Heart left ventricle (tissue), 16 donors: ENCODE measurements at regions not wholly inside any gene's neighbourhood (a gene's known extent, or its start where the extent isn't known, plus 50 kb on each side); places are given as distances from the start of the nearest gene placed in this dataset.

Source experiments
- ATAC-seq, 4 donors: fragments of 200-7000 bp; cut with Tn5 transposase; one replicate each; pipeline ENCODE4 v1.9.1; 2020 to 2022; ENCODE audit warnings: moderate library complexity in 4 of 4, mild to moderate bottlenecking in 3 of 4, moderate number of reproducible peaks in 1 of 4
- DNase-seq, 5 donors: peaks; one replicate each; pipeline ENCODE4 v3.0.0-alpha.2; 2020
- H3K27ac ChIP-seq, 12 donors: fragments of 200-600 bp; sonication (generic) in 4 of 12; one replicate each; pipeline versions ENCODE4 v1.5.0 to v1.8.0; 2016 to 2022; ENCODE audit warnings: mild to moderate bottlenecking in 2 of 12
- H3K27me3 ChIP-seq, 9 donors: fragments of 200-600 bp; sonication (generic) in 2 of 9; one replicate each; pipeline versions ENCODE4 v1.5.1 to v1.8.0; 2016 to 2022; ENCODE audit warnings: mild to moderate bottlenecking in 3 of 9
- H3K36me3 ChIP-seq, 9 donors: fragments of 200-600 bp; sonication (generic) in 2 of 9; one replicate each; pipeline versions ENCODE4 v1.5.0 to v1.8.0; 2018 to 2022; ENCODE audit warnings: mild to moderate bottlenecking in 2 of 9
- H3K4me1 ChIP-seq, 12 donors: fragments of 200-600 bp; sonication (generic) in 4 of 12; one replicate each; pipeline versions ENCODE4 v1.5.0 to v1.8.0; 2016 to 2022; ENCODE audit warnings: mild to moderate bottlenecking in 3 of 12
- H3K4me3 ChIP-seq, 12 donors: fragments of 200-600 bp; sonication (generic) in 4 of 12; one replicate each; pipeline versions ENCODE4 v1.5.0 to v1.8.0; 2017 to 2022; ENCODE audit warnings: mild to moderate bottlenecking in 9 of 12, moderate library complexity in 4 of 12
- H3K9me3 ChIP-seq, 12 donors: fragments of 200-600 bp; sonication (generic) in 4 of 12; one replicate each; pipeline versions ENCODE4 v1.5.0 to v1.8.0; 2016 to 2022; ENCODE audit warnings: mild to moderate bottlenecking in 1 of 12
- CTCF ChIP-seq, 12 donors: fragments of 200-600 bp; sonication (generic) in 4 of 12; IDR thresholded peaks; one replicate each; pipeline versions ENCODE4 v1.5.0 to v1.8.0; 2018 to 2022; ENCODE audit warnings: antibody characterized with exemption in 12 of 12, mild to moderate bottlenecking in 5 of 12
- POLR2A ChIP-seq, 2 donors: fragments of 450-650 bp; IDR thresholded peaks; one replicate each; pipeline ENCODE4 v1.6.1; 2017; ENCODE audit warnings: antibody characterized with exemption in 2 of 2, mild to moderate bottlenecking in 2 of 2, moderate library complexity in 2 of 2
- WGBS, 4 donors: extraction: QIAGEN DNeasy Blood & Tissue Kit in 2 of 4; methylation state at CpG; one replicate each; pipeline versions ENCODE4 v1.1.5 to v1.1.7; 2013 to 2018; 5-methylcytosine and 5-hydroxymethylcytosine counted together
- intact Hi-C, 10 donors: fragments of 100-400 bp; cut with DNase I; formaldehyde crosslinking; loops; one replicate each; pipeline versions ENCODE4 v1.11.1 to v1.14.2; 2022
- donor health status: ischemic (EF 13 %, LVEDD 7.1; RV severe dilation, severe dysfunction).
- donor health status: healthy with polysubstance abuse.
- donor health status: DM: no; HTN: yes; CAD: no.
- donor health status: DM: no; HTN: no; CAD: no.
- donor health status: ischemic (EF 25% LVEDD 6.9; RV normal size, moderate dysfunction).
- donor health status: ischemic (EF 25% LVEDD 5.7; RV mildly dilated, moderate dysfunction).
- donor health status: healthy.
- donor health status: DM: yes; HTN: yes; CAD: no.
- donor health status: ischemic (EF 35%, LVEDD 5.7; RV mildly dilated, moderate dysfunction).
- donor health status: nonischemic (EF 11% LVEDD 7.7; RV severe dilation, severe dysfunction).
- donor health status: DM: yes; HTN: yes; CAD: no.
- donor health status: PGD.
- donor health status: ischemic (EF 29% LVEDD 5.4; RV normal size, mild dysfunction).
- donor health status: nonischemic (EF 23%, LVEDD 6.1; RV moderate dilation, normal function).

GRCh38 chr13:90395348-90395747 is 952.1 kb upstream of the MIR17HG start:
- Histone ChIP-seq H3K27ac (no peak overlapping the region), H3K9me3 (peaks cover 0 to 32% (median 8%) of the 10 kb centered on the region in 12 donors), H3K36me3 (no peaks in the 10 kb centered on the region), H3K4me3 (no peak overlapping the region), H3K4me1 (no peaks in the 10 kb centered on the region), H3K27me3 (no peaks in the 10 kb centered on the region)
- TF ChIP-seq CTCF (IDR thresholded peaks at IDR 0.05) (no peak), POLR2A (IDR thresholded peaks at IDR 0.05) (no peak)
- DNase-seq (no peak), ATAC-seq (no peak)
- intact Hi-C loops: no loop called here

- peaks cover 0 to 32% (median 9%) of the 10 kb centered on the region in 12 donors for H3K9me3 ChIP-seq
- WGBS, 4 donors: 80 to 88% (median 85%) methylated on average over 3 of the region's 3 CpGs
- DNase-seq (no peak), ATAC-seq (no peak)
- H3K27ac ChIP-seq: no peak overlapping the region
- H3K4me3 ChIP-seq: no peak overlapping the region
- no peak for TF ChIP-seq POLR2A (IDR thresholded peaks at IDR 0.05)
- TF ChIP-seq CTCF (IDR thresholded peaks at IDR 0.05): no peak
- no peaks in the 10 kb centered on the region for H3K4me1 ChIP-seq
- no peaks in the 10 kb centered on the region for H3K27me3 ChIP-seq
- H3K36me3 ChIP-seq: no peaks in the 10 kb centered on the region
- intact Hi-C loops: no loop called here
These were observed 951.6 kb upstream of the MIR17HG start for GRCh38 chr13:90395846-90396245.

GRCh38 chr13:90396266-90396665 is 951.2 kb upstream of the MIR17HG start:
- Histone ChIP-seq H3K36me3 (no peaks in the 10 kb centered on the region), H3K4me3 (no peak overlapping the region), H3K27me3 (no peaks in the 10 kb centered on the region), H3K27ac (no peak overlapping the region), H3K4me1 (no peaks in the 10 kb centered on the region), H3K9me3 (peaks cover 0 to 31% (median 11%) of the 10 kb centered on the region in 12 donors)
- TF ChIP-seq POLR2A (IDR thresholded peaks at IDR 0.05): no peak
- TF ChIP-seq CTCF (IDR thresholded peaks at IDR 0.05): no peak
- DNase-seq (no peak), ATAC-seq (no peak)
- intact Hi-C loops: no loop called here

- H3K4me1 ChIP-seq: no peaks in the 10 kb centered on the region
- no peak overlapping the region for H3K27ac ChIP-seq
- TF ChIP-seq POLR2A (IDR thresholded peaks at IDR 0.05): no peak
- no peak for TF ChIP-seq CTCF (IDR thresholded peaks at IDR 0.05)
- no peak overlapping the region for H3K4me3 ChIP-seq
- no peak for ATAC-seq
- no peak for DNase-seq
- intact Hi-C loops: no loop called here
- H3K27me3 ChIP-seq: no peaks in the 10 kb centered on the region
- H3K36me3 ChIP-seq: no peaks in the 10 kb centered on the region
- WGBS, 4 donors: 88 to 95% (median 92%) methylated on average over 4 of the region's 4 CpGs
- H3K9me3 ChIP-seq: peaks cover 0 to 26% (median 11%) of the 10 kb centered on the region in 12 donors
These were observed 950.0 kb upstream of the MIR17HG start for GRCh38 chr13:90397503-90397902.
